ENCODE measurements at regions not wholly inside any gene's neighbourhood (a gene's known extent, or its start where the extent isn't known, plus 50 kb on each side); places are given as distances from the start of the nearest gene placed in this dataset.
"Not testable (repeated sequence)": the region's sequence is repeated elsewhere in the genome, so short reads cannot be mapped to it uniquely, and the experiment has no call there.

DNA sequence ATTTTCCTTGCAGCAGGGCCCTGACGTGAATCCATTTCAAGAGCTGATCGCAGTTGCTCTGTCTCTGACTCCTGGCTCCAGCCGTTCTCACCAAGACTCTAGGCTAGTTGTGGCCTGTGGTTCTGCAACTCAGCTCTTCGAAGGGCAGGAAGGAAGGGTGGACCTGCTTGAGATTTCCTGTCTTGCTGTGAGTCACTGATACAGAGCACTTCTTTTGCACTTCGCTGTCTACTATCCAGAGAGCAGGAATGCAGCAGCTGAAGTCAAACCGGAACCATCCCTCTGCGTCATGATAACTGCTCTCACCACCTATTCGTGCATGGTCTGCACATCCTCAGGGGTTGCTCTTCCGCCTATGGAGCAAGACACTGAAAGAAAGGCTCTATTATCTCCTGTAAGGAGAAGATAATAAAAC is 59.7 kb downstream of the RAP2B start:
- H3K4me1 Mint-ChIP-seq: peaks cover 70 to 72% of the 10 kb centered on the region in 2 donors
- peaks cover 0 to 7% (median 0%) of the 10 kb centered on the region in 6 donors for H3K9me3 Mint-ChIP-seq
- H3K4me3 Mint-ChIP-seq: peak overlapping the region; percentile 69 to 82 (median 77)
- H3K36me3 Mint-ChIP-seq: peaks cover 16 to 23% (median 17%) of the 10 kb centered on the region in 3 donors
- peak; percentile 91 to 93 (median 92) for DNase-seq
- H3K27me3 Mint-ChIP-seq (ENCODE audit: low read depth in 3 of 3): peaks cover 4 to 17% (median 8%) of the 10 kb centered on the region in 3 donors
- H3K27ac Mint-ChIP-seq: peak overlapping the region; percentile 98 to 100 (median 98)

DNA sequence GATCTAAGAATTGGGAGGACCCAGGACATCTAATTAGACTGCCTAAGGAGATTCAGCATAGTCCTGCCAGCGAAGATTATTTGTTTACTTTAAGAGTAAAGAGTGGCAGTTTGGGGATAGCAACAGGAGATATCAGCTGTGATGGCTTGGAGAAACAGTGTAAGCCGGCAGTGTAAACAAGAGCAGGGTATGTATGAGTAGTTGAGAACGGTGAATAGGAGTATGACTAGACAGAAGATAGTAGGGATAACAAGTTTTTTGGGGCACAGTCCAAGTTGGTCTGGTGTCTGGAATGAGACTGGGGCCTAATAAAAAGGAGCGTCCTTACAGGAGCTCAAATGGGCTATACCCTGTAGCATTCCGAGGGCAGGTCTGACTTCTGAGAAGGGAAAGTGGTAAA is 64.9 kb downstream of the RAP2B start:
- H3K4me1 Mint-ChIP-seq: peaks cover 26% of the 10 kb centered on the region in 2 donors
- H3K36me3 Mint-ChIP-seq; H3K27me3 Mint-ChIP-seq (ENCODE audit: low read depth in 3 of 3); H3K9me3 Mint-ChIP-seq; DNase-seq; H3K27ac Mint-ChIP-seq; H3K4me3 Mint-ChIP-seq: not testable (repeated sequence)

DNA sequence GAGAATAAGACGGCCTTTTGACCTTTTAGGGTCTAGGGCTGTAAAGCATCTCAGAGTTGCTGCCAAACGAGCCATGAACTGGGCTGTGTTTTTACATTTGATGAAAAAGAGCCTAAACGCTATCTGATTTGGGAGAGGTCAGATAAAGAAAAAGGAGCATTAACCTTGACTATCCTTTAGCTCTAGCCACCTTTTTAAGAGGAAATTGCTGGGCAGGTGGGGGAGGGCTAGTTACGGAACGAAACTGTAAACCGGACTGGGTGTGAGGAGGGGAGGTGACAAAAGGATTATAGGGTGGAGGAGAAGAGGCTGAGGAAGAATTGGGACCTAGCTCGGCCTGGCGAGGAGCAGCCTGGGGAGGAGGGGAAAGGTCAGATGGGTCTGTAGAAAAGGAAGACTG is 68.4 kb downstream of the RAP2B start:
- not testable (repeated sequence) for DNase-seq; H3K27me3 Mint-ChIP-seq (ENCODE audit: low read depth in 3 of 3); H3K9me3 Mint-ChIP-seq; H3K36me3 Mint-ChIP-seq; H3K4me3 Mint-ChIP-seq; H3K4me1 Mint-ChIP-seq
- H3K27ac Mint-ChIP-seq: peak overlapping the region in 2 of 6 donors; percentile 32 to 73

DNA sequence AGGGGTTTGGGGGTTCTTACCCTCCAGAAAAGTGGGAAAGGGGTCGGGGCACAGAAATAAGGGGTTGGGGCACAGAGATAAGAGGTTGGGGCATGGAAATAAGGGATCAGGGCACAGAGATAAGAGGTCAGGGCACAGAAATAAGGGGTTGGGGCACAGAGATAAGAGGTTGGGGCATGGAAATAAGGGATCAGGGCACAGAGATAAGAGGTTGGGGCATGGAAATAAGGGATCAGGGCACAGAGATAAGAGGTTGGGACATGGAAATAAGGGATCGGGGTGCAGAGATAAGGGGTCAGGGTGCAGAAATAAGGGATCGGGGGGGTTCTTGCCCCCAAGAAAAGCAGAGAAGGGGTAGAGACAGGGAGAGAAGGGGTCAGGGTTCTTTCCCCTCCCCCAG is 69.2 kb downstream of the RAP2B start:
- not testable (repeated sequence) for DNase-seq; H3K9me3 Mint-ChIP-seq; H3K27me3 Mint-ChIP-seq (ENCODE audit: low read depth in 3 of 3); H3K36me3 Mint-ChIP-seq; H3K4me3 Mint-ChIP-seq; H3K4me1 Mint-ChIP-seq
- H3K27ac Mint-ChIP-seq: peak overlapping the region in 1 of 6 donors; percentile 17

DNA sequence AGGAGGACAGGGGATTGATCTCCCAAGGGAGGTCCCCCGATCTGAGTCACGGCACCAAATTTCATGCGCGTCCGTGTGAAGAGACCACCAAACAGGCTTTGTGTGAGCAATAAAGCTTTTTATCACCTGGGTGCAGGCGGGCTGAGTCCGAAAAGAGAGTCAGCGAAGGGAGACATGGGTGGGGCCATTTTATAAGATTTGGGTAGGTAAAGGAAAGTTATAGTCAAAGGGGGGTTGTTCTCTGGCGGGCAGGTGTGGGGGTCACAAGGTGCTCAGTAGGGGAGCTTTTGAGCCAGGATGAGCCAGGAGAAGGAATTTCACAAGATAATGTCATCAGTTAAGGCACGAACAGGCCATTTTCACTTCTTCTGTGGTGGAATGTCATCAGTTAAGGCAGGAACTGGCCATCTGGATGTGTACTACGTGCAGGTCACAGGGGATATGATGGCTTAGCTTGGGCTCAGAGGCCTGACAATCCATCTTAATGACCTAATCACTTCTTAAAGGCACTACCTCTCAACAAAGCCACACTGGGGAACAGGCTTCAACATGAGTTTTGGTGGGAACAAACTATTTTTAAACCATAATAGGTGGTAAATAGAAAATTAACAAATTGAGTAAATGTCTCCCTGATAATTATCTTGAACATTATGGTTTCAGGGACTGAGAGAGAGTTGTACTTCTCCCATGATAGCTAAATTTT is 70.2 kb downstream of the RAP2B start:
- H3K36me3 Mint-ChIP-seq: not testable (repeated sequence)
- H3K27ac Mint-ChIP-seq: peak overlapping the region in 2 of 6 donors; percentile 50 to 69

DNA sequence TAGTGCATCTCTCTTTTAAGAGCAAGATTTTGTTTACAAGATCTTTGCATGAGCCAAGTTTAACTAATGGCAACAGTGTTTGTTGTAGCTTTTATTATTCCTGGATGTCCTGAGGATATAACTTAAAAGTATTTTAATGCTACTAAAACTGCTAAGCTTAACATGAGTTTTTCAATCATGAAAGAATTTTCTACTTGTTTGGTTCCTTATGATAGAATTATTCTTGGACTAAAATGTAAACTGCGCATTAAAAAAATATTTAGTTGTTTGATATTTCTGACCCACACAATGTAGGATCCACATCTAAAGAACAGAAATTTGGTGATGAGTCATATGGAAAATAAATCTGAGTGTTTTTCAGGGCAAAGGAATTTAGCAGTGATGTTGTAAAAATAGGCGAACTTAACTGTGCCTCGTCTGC is 70.8 kb downstream of the RAP2B start:
- Mint-ChIP-seq H3K27ac (peak overlapping the region in 2 of 6 donors; percentile 35 to 58), H3K27me3 (ENCODE audit: low read depth in 3 of 3) (peaks cover 0 to 2% (median 0%) of the 10 kb centered on the region in 3 donors), H3K9me3 (peaks cover 0 to 2% (median 0%) of the 10 kb centered on the region in 6 donors), H3K4me1 (peaks cover 7% of the 10 kb centered on the region in 2 donors), H3K36me3 (peaks cover 0 to 4% (median 4%) of the 10 kb centered on the region in 3 donors), H3K4me3 (no peak overlapping the region)
- no peak for DNase-seq

More for the DNA sequence above, 70.2 kb downstream of the RAP2B start:
- not testable (repeated sequence) for H3K4me1 Mint-ChIP-seq; DNase-seq; H3K27me3 Mint-ChIP-seq (ENCODE audit: low read depth in 3 of 3); H3K4me3 Mint-ChIP-seq; H3K9me3 Mint-ChIP-seq

DNA sequence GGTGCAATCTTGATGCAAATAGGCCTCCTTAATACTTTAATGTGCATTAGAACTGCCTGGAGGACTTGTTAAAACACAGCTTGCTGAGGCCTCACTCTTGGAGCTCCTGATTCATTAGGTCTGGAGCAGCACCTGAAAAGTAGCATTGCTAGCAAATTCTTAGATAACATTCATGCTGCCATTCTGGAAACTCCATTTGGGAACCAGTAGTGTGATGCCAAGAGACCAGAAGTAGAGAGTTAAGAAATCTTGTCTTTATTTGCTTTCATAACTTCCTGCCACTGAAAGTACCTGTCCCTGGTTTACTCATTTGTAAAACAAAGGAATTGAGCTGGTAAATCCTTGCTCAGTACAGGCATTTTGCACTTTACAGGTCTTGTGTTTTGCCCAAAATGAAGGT is 72.0 kb downstream of the RAP2B start:
- H3K4me3 Mint-ChIP-seq: no peak overlapping the region
- DNase-seq: no peak
- H3K27me3 Mint-ChIP-seq (ENCODE audit: low read depth in 3 of 3): peaks cover 0 to 2% (median 0%) of the 10 kb centered on the region in 3 donors
- H3K4me1 Mint-ChIP-seq: peaks cover 7% of the 10 kb centered on the region in 2 donors
- H3K27ac Mint-ChIP-seq: peak overlapping the region in 4 of 6 donors; percentile 7 to 71 (median 54)
- peaks cover 0 to 4% (median 4%) of the 10 kb centered on the region in 3 donors for H3K36me3 Mint-ChIP-seq
- H3K9me3 Mint-ChIP-seq: peaks cover 0 to 2% (median 0%) of the 10 kb centered on the region in 6 donors

DNA sequence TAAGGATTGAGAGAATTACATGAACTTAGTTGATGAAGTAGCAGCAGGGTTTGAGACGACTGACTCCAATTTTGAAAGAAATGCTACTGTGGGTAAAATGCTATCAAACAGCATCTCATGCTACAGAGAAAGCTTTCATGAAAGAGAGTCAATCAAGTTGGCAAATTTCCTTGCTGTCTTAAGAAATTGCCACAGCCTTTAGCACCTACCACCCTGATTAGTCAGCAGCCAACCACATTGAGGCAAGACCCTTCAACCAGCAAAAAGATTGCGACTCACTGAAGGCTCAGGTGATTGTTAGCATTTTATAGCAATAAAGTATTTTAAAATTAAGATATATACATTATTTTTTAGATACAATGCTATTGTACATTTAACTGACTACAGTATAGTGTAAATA is 80.9 kb downstream of the RAP2B start:
- H3K27ac Mint-ChIP-seq: peak overlapping the region; percentile 89 to 98 (median 92)

DNA sequence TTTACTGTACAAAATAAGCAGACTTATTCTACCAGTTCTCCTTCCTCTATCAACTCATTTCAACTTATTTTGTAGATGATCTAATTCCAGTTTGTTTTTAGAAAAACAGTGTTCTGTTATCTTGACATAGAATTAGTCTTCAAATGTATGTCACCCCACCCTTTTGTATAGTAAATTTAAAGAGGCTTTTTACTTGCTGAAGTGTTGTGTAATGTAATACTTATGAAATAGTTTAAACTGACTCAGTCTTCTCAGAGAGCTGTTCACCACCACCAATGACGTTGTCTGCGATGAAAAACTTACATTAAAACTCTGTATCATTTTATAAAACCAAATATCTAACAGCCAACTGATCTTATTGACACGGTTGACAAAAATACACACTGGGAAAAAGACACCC is 82.9 kb downstream of the RAP2B start:
- peak overlapping the region in 4 of 6 donors; percentile 51 to 60 (median 56) for H3K27ac Mint-ChIP-seq
- H3K27me3 Mint-ChIP-seq (ENCODE audit: low read depth in 3 of 3): no peaks in the 10 kb centered on the region
- peaks cover 0 to 2% (median 0%) of the 10 kb centered on the region in 6 donors for H3K9me3 Mint-ChIP-seq
- peaks cover 0 to 9% (median 0%) of the 10 kb centered on the region in 3 donors for H3K36me3 Mint-ChIP-seq
- peaks cover 75 to 88% of the 10 kb centered on the region in 2 donors for H3K4me1 Mint-ChIP-seq
- H3K4me3 Mint-ChIP-seq: peak overlapping the region in 1 of 5 donors; percentile 14
- no peak for DNase-seq

More for the DNA sequence above, 80.9 kb downstream of the RAP2B start:
- Mint-ChIP-seq H3K36me3 (peaks cover 0 to 7% (median 0%) of the 10 kb centered on the region in 3 donors), H3K4me3 (peak overlapping the region; percentile 26 to 84 (median 59)), H3K27me3 (ENCODE audit: low read depth in 3 of 3) (no peaks in the 10 kb centered on the region), H3K4me1 (peaks cover 60 to 68% of the 10 kb centered on the region in 2 donors), H3K9me3 (peaks cover 0 to 2% (median 0%) of the 10 kb centered on the region in 6 donors)
- peak; percentile 70 to 80 (median 75) for DNase-seq

DNA sequence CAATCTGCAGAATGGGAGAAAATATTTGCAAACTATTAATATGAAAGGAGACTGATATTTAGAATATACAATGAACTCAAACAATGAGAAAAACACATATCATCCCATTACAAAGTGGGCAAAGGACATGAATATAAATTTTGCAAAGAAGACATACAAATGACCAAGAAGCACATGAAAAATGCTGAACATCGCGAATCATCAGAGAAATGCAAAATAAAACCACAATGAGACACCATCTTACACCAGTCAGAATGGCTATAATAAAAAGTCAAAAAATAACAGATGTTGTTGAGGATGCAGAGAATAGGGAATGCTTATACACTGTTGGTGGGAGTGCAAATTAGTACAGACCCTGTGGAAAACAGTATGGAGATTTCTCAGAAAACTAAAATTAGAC is 83.6 kb downstream of the RAP2B start:
- Mint-ChIP-seq H3K4me1 (peaks cover 82 to 95% of the 10 kb centered on the region in 2 donors), H3K27me3 (ENCODE audit: low read depth in 3 of 3) (no peaks in the 10 kb centered on the region), H3K9me3 (peaks cover 0 to 2% (median 0%) of the 10 kb centered on the region in 6 donors), H3K4me3 (peak overlapping the region in 1 of 5 donors; percentile 21), H3K36me3 (peaks cover 0 to 9% (median 0%) of the 10 kb centered on the region in 3 donors), H3K27ac (peak overlapping the region in 4 of 6 donors; percentile 5 to 60 (median 54))
- no peak for DNase-seq

DNA sequence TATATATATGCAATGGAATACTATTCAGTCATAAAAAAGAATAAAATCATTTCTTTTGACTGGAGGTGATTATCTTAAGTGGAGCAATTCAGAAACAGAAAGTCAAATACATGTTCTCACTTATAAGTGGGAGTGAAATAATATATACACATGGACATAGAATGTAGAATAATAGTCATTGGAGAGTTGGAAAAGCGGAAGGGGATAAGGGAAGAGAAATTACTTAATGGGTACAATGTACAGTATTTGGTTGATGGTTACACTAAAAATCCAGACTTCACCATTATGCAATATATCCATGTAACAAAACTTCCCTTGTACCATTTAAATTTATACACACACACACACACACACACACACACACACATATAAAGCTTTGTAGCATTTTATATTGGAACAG is 84.3 kb downstream of the RAP2B start:
- DNase-seq: no peak
- no peak overlapping the region for H3K4me3 Mint-ChIP-seq
- peaks cover 0 to 2% (median 0%) of the 10 kb centered on the region in 6 donors for H3K9me3 Mint-ChIP-seq
- H3K27me3 Mint-ChIP-seq (ENCODE audit: low read depth in 3 of 3): no peaks in the 10 kb centered on the region
- H3K36me3 Mint-ChIP-seq: peaks cover 0 to 9% (median 0%) of the 10 kb centered on the region in 3 donors
- peak overlapping the region in 1 of 6 donors; percentile 72 for H3K27ac Mint-ChIP-seq
- H3K4me1 Mint-ChIP-seq: peaks cover 80 to 100% of the 10 kb centered on the region in 2 donors

DNA sequence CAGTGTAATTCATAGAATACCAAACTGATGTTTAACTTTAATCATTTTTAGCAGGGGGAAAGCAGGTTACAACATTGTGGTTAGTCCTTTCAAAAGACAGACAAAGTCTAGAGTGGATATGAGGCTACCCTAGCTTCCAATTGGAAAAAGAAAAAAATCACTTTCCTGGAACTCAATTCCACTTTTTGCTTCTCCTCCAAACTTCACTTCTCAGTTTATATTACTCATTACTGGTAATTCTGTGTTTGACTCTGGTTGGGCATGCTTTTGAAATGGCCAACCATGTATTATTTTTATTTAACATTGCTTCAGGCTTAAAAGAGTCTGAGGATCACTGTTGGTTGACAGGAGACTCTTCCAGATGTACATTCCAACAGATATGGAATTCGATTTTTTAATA is 84.8 kb downstream of the RAP2B start:
- Mint-ChIP-seq H3K36me3 (peaks cover under 1 to 12% (median under 1%) of the 10 kb centered on the region in 3 donors), H3K27me3 (ENCODE audit: low read depth in 3 of 3) (no peaks in the 10 kb centered on the region), H3K27ac (peak overlapping the region in 4 of 6 donors; percentile 19 to 48 (median 22)), H3K9me3 (no peaks in the 10 kb centered on the region), H3K4me1 (peaks cover 76 to 99% of the 10 kb centered on the region in 2 donors), H3K4me3 (no peak overlapping the region)
- no peak for DNase-seq

DNA sequence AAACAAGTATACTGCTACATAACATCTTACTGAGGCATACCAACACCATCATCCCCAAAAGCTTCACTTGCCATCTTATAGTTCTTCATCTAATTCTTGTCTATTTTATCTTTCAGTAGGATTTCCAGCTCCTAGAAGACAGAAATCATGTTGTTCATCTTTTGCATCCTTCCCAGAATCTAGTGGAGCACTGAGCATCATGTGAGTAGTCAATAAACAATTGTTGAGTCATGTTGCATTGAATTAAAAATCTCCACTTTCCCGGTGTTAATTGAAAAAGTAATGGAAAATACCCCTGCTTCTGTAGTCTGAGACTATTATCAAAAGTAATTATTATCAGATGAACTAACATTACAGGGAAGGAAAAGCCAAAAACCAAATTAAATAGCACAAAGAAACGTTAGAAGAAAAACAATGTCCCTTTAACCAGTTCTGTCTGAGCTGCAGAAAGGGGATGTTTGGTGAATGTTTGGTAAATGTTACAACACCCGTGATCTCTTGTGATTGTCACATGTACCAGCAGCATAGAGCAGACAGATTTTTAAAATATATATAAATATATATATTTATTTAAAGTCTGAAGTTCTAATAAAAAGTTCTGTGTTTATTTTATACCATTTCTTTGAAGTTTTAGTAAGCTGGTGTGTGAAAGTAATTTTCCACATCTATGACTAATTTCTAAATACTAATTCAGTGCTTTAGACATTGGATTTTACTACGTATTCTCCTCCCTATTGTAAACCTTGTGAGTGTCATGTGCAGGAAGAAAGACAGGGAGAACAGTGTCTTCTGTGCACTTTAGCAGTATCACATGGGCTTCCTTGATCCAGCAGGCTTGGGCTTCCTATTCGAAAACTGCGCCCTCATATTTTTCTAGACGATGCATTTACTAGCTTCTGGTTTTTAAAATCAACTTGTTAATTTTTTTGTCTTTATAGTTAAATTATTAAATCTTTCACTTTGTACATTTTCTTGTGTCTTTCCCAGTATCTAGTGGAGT is 85.6 kb downstream of the RAP2B start:
- H3K4me3 Mint-ChIP-seq: no peak overlapping the region
- peak overlapping the region in 5 of 6 donors; percentile 44 to 80 (median 50) for H3K27ac Mint-ChIP-seq
- H3K9me3 Mint-ChIP-seq: no peaks in the 10 kb centered on the region
- peaks cover 67 to 91% of the 10 kb centered on the region in 2 donors for H3K4me1 Mint-ChIP-seq
- DNase-seq: no peak
- H3K27me3 Mint-ChIP-seq (ENCODE audit: low read depth in 3 of 3): no peaks in the 10 kb centered on the region
- peaks cover 8 to 18% (median 9%) of the 10 kb centered on the region in 3 donors for H3K36me3 Mint-ChIP-seq

Measured in immature natural killer cell (primary cell).